NOMO-1 (cell line): ENCODE measurements at regions not wholly inside any gene's neighbourhood (a gene's known extent, or its start where the extent isn't known, plus 50 kb on each side); places are given as distances from the start of the nearest gene placed in this dataset.
A peak's percentile ranks its signal among the peaks of the same experiment; 100 is the strongest.
"Not testable (repeated sequence)": the region's sequence is repeated elsewhere in the genome, so short reads cannot be mapped to it uniquely, and the experiment has no call there.

ENCODE experiments used
- DNase-seq, 2 experiments: peaks; one replicate each; lab custom pipeline; 2025; ENCODE audit not compliant: unreplicated experiment in 2 of 2; lab: John Stamatoyannopoulos, UW

- no peak for DNase-seq
These were observed 492.4 kb downstream of the RFPL4B start for GRCh38 chr6:112839525-112839961.

- DNase-seq = peak in 1 of 2 experiments; percentile 1
These were observed 494.6 kb downstream of the RFPL4B start for GRCh38 chr6:112841553-112842329.

- no peak for DNase-seq
These were observed 495.2 kb downstream of the RFPL4B start for GRCh38 chr6:112842330-112842685.

- no peak for DNase-seq
These were observed 499.6 kb downstream of the RFPL4B start for GRCh38 chr6:112846681-112847080.

- no peak for DNase-seq
These were observed 504.0 kb downstream of the RFPL4B start for GRCh38 chr6:112851146-112851545.

GRCh38 chr6:112853162-112853561 is 506.0 kb downstream of the RFPL4B start:
- no peak for DNase-seq

- DNase-seq = no peak
These were observed 516.6 kb downstream of the RFPL4B start for GRCh38 chr6:112863753-112864152.

GRCh38 chr6:112865131-112865530 is 518.0 kb downstream of the RFPL4B start:
- DNase-seq = no peak

- no peak for DNase-seq
These were observed 527.8 kb downstream of the RFPL4B start for GRCh38 chr6:112874881-112875280.

GRCh38 chr6:112877134-112878100 is 530.3 kb downstream of the RFPL4B start:
- no peak for DNase-seq

- DNase-seq = no peak
These were observed 532.8 kb downstream of the RFPL4B start for GRCh38 chr6:112879920-112880413.

- no peak for DNase-seq
These were observed 533.9 kb downstream of the RFPL4B start for GRCh38 chr6:112881027-112881426.

- DNase-seq = no peak
These were observed 535.0 kb downstream of the RFPL4B start for GRCh38 chr6:112881828-112882780.

- DNase-seq = no peak
These were observed 536.0 kb downstream of the RFPL4B start for GRCh38 chr6:112883095-112883494.

GRCh38 chr6:112886415-112886814 is 539.3 kb downstream of the RFPL4B start:
- DNase-seq = no peak

- not testable (repeated sequence) for DNase-seq
These were observed 540.3 kb downstream of the RFPL4B start for GRCh38 chr6:112887424-112887823.

GRCh38 chr6:112899541-112899940 is 552.4 kb downstream of the RFPL4B start:
- no peak for DNase-seq

- no peak for DNase-seq
These were observed 556.2 kb downstream of the RFPL4B start for GRCh38 chr6:112903361-112903760.

GRCh38 chr6:112906726-112907125 is 559.6 kb downstream of the RFPL4B start:
- no peak for DNase-seq

GRCh38 chr6:112909781-112910180 is 562.7 kb downstream of the RFPL4B start:
- no peak for DNase-seq
